Endothelial cell of umbilical vein (primary cell): ENCODE measurements at regions not wholly inside any gene's neighbourhood (a gene's known extent, or its start where the extent isn't known, plus 50 kb on each side); places are given as distances from the start of the nearest gene placed in this dataset.

ENCODE experiments used
- TF ChIP-seq, protein P1 (sequence below), 2 donors: IDR thresholded peaks; 1 replicate in 1 of 2; 2 replicates in 1 of 2; pipeline ENCODE4 v1.5.1; 2011; ENCODE audit warnings: low read length in 2 of 2, mild to moderate bottlenecking in 2 of 2, moderate library complexity in 2 of 2, control low read depth in 1 of 2, inconsistent platforms in 1 of 2, low read depth in 1 of 2; ENCODE audit not compliant: insufficient read depth in 1 of 2; ENCODE audit errors: extremely low read depth in 1 of 2
- TF ChIP-seq, protein P2 (sequence below): IDR thresholded peaks from 2 replicates; pipeline ENCODE4 v1.6.1; 2011; ENCODE audit not compliant: insufficient read depth, insufficient read length

DNA sequence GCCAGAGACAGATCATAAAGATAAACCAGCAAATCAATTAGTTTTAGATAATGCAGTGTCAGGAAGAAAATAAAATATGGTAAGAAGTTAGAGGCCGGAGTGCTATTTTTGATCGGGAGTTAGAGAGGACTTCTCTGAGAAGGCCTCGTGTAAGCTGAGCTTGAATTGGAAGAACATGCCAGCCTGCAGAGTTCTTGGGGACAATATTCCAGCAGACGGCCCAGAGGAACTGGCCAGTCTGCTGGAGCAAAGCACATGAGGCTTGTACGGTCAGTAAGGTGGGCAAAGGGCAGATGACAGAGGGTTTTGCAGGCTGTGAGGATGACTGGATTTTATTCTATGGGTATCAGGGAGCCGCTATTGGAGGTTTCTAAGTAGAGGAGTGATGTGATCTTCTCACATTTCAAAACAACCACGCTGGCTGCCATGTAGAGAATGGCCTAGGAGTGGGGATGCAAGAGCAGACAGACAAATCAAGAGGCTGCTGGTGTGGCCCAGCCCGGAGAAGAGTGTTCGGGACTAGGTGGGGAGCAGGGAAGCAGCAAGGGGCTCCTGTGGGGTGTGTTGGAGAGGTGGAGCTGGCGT, 84.0 kb downstream of the HES1 start:
- TF ChIP-seq, protein P1, sequence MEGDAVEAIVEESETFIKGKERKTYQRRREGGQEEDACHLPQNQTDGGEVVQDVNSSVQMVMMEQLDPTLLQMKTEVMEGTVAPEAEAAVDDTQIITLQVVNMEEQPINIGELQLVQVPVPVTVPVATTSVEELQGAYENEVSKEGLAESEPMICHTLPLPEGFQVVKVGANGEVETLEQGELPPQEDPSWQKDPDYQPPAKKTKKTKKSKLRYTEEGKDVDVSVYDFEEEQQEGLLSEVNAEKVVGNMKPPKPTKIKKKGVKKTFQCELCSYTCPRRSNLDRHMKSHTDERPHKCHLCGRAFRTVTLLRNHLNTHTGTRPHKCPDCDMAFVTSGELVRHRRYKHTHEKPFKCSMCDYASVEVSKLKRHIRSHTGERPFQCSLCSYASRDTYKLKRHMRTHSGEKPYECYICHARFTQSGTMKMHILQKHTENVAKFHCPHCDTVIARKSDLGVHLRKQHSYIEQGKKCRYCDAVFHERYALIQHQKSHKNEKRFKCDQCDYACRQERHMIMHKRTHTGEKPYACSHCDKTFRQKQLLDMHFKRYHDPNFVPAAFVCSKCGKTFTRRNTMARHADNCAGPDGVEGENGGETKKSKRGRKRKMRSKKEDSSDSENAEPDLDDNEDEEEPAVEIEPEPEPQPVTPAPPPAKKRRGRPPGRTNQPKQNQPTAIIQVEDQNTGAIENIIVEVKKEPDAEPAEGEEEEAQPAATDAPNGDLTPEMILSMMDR (IDR thresholded peaks at IDR 0.05; ENCODE audit: extremely low read depth in 1 of 2, insufficient read depth in 1 of 2, low read depth in 1 of 2, low read length in 2 of 2), result no peak
- TF ChIP-seq, protein P2, sequence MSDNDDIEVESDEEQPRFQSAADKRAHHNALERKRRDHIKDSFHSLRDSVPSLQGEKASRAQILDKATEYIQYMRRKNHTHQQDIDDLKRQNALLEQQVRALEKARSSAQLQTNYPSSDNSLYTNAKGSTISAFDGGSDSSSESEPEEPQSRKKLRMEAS, result no peak
